Endothelial cell of umbilical vein (primary cell): ENCODE measurements at regions not wholly inside any gene's neighbourhood (a gene's known extent, or its start where the extent isn't known, plus 50 kb on each side); places are given as distances from the start of the nearest gene placed in this dataset.

ENCODE experiments used
- EZH2 ChIP-seq: IDR thresholded peaks from 2 replicates; pipeline ENCODE4 v1.6.1; 2012; ENCODE audit warnings: borderline replicate concordance, low read depth, mild to moderate bottlenecking, moderate library complexity, low read length, inconsistent platforms; ENCODE audit not compliant: severe bottlenecking
- FOS ChIP-seq: IDR thresholded peaks from 2 replicates; pipeline ENCODE4 v1.6.1; 2011; ENCODE audit warnings: mild to moderate bottlenecking, low read length, moderate library complexity, borderline replicate concordance; ENCODE audit not compliant: insufficient read depth
- GATA2 ChIP-seq: IDR thresholded peaks from 2 replicates; pipeline ENCODE4 v1.7.0; 2011; ENCODE audit warnings: low read depth, mild to moderate bottlenecking, moderate library complexity, mixed read lengths, low read length; ENCODE audit not compliant: insufficient read length, insufficient read depth
- JUN ChIP-seq: IDR thresholded peaks from 2 replicates; pipeline ENCODE4 v1.6.1; 2011; ENCODE audit warnings: borderline replicate concordance, low read depth; ENCODE audit not compliant: insufficient read length, insufficient read depth
- MAX ChIP-seq: IDR thresholded peaks from 2 replicates; pipeline ENCODE4 v1.6.1; 2011; ENCODE audit not compliant: insufficient read depth, insufficient read length
- MYC ChIP-seq: IDR thresholded peaks from one replicate; pipeline ENCODE4 v1.6.1; 2011; ENCODE audit warnings: mild to moderate bottlenecking, low read depth, low read length
- POLR2A ChIP-seq: IDR thresholded peaks from 2 replicates; pipeline ENCODE4 v1.6.1; 2012; ENCODE audit warnings: low read depth, mild to moderate bottlenecking, control low read depth, low read length
- POLR2AphosphoS5 ChIP-seq: IDR thresholded peaks from 2 replicates; pipeline ENCODE4 v1.6.1; 2012; ENCODE audit warnings: low read depth, mild to moderate bottlenecking, control low read depth, low read length, moderate library complexity; ENCODE audit not compliant: insufficient read depth
- TF ChIP-seq, protein P1 (sequence below), 2 donors: IDR thresholded peaks; 1 replicate in 1 of 2; 2 replicates in 1 of 2; pipeline ENCODE4 v1.5.1; 2011; ENCODE audit warnings: low read length in 2 of 2, mild to moderate bottlenecking in 2 of 2, moderate library complexity in 2 of 2, control low read depth in 1 of 2, inconsistent platforms in 1 of 2, low read depth in 1 of 2; ENCODE audit not compliant: insufficient read depth in 1 of 2; ENCODE audit errors: extremely low read depth in 1 of 2

DNA sequence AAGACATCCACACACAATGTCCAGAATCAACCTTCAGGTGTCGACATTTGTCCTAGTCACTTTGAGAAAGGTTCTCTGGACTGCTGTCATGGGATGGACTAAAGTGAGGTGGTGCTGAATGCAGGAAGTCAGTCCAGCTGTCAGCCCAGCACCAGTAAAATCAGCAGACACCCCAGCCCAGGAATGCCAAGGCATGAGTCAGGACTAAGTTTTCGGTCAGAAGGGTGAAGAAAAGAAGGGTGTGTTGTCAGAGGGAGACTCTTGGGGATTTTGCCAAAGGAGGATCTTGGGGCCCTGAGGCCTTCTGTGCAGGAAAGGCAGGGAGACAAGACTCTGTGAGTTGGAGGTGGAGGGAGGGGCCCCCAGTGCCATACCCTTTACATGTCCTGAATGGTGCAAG lies 69.0 kb upstream of the XPA start:
- TF ChIP-seq, protein P1, sequence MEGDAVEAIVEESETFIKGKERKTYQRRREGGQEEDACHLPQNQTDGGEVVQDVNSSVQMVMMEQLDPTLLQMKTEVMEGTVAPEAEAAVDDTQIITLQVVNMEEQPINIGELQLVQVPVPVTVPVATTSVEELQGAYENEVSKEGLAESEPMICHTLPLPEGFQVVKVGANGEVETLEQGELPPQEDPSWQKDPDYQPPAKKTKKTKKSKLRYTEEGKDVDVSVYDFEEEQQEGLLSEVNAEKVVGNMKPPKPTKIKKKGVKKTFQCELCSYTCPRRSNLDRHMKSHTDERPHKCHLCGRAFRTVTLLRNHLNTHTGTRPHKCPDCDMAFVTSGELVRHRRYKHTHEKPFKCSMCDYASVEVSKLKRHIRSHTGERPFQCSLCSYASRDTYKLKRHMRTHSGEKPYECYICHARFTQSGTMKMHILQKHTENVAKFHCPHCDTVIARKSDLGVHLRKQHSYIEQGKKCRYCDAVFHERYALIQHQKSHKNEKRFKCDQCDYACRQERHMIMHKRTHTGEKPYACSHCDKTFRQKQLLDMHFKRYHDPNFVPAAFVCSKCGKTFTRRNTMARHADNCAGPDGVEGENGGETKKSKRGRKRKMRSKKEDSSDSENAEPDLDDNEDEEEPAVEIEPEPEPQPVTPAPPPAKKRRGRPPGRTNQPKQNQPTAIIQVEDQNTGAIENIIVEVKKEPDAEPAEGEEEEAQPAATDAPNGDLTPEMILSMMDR (IDR thresholded peaks at IDR 0.05; ENCODE audit: extremely low read depth in 1 of 2, insufficient read depth in 1 of 2, low read depth in 1 of 2, low read length in 2 of 2): no peak
- no peak for TF ChIP-seq FOS
- no peak for TF ChIP-seq POLR2A
- TF ChIP-seq POLR2AphosphoS5: no peak
- no peak for TF ChIP-seq MYC
- no peak for TF ChIP-seq EZH2
- TF ChIP-seq JUN: no peak
- no peak for TF ChIP-seq GATA2
- TF ChIP-seq MAX: no peak
